Thyroid gland (tissue), 4 donors: ENCODE measurements at regions not wholly inside any gene's neighbourhood (a gene's known extent, or its start where the extent isn't known, plus 50 kb on each side); places are given as distances from the start of the nearest gene placed in this dataset.

Source experiments
- DNase-seq, 2 donors: peaks; one replicate each; pipeline ENCODE4 v3.0.0-alpha.2; 2019
- H3K27ac ChIP-seq, 3 donors: fragments of 200-600 bp; sonication (generic); 1 replicate in 2 of 3; 2 replicates in 1 of 3; pipeline ENCODE4 v1.5.1; 2016 to 2019; ENCODE audit warnings: mild to moderate bottlenecking in 1 of 3, moderate library complexity in 1 of 3
- H3K27me3 ChIP-seq: fragments of 200-600 bp; sonication (generic); one replicate; pipeline ENCODE4 v1.5.1; 2019
- H3K36me3 ChIP-seq, 2 donors: fragments of 200-600 bp; sonication (generic); one replicate each; pipeline ENCODE4 v1.5.1; 2016 to 2019
- H3K4me1 ChIP-seq, 2 donors: fragments of 200-600 bp; sonication (generic); one replicate each; pipeline ENCODE4 v1.5.1; 2017 to 2019
- H3K4me3 ChIP-seq, 3 donors: fragments of 200-600 bp; sonication (generic); replicated peaks in 1 of 3; 1 replicate in 2 of 3; 2 replicates in 1 of 3; pipeline ENCODE4 v1.5.1; 2016; ENCODE audit warnings: mild to moderate bottlenecking in 1 of 3
- H3K9me3 ChIP-seq: fragments of 200-600 bp; sonication (generic); one replicate; pipeline ENCODE4 v1.5.1; 2017
- POLR2A ChIP-seq, 2 donors: fragments of 450-650 bp; IDR thresholded peaks; one replicate each; pipeline ENCODE4 v1.6.1; 2017; ENCODE audit warnings: antibody characterized with exemption in 2 of 2, mild to moderate bottlenecking in 2 of 2, moderate library complexity in 1 of 2
- WGBS, 2 donors: methylation state at CpG; one replicate each; pipeline ENCODE4 v1.1.5; 2017; 5-methylcytosine and 5-hydroxymethylcytosine counted together
- intact Hi-C: fragments of 100-400 bp; cut with DNase I; formaldehyde crosslinking; loops from one replicate; pipeline ENCODE4 v1.15.1; 2023
- TF ChIP-seq, protein P1 (sequence below), 6 experiments: fragments of 200-600 bp in 3 of 6; fragments of 450-650 bp in 3 of 6; sonication (generic) in 3 of 6; IDR thresholded peaks; one replicate each; pipeline ENCODE4 v1.5.1; 2016 to 2019; ENCODE audit warnings: antibody characterized with exemption in 6 of 6, mild to moderate bottlenecking in 2 of 6, inconsistent platforms in 1 of 6, moderate library complexity in 1 of 6

DNA sequence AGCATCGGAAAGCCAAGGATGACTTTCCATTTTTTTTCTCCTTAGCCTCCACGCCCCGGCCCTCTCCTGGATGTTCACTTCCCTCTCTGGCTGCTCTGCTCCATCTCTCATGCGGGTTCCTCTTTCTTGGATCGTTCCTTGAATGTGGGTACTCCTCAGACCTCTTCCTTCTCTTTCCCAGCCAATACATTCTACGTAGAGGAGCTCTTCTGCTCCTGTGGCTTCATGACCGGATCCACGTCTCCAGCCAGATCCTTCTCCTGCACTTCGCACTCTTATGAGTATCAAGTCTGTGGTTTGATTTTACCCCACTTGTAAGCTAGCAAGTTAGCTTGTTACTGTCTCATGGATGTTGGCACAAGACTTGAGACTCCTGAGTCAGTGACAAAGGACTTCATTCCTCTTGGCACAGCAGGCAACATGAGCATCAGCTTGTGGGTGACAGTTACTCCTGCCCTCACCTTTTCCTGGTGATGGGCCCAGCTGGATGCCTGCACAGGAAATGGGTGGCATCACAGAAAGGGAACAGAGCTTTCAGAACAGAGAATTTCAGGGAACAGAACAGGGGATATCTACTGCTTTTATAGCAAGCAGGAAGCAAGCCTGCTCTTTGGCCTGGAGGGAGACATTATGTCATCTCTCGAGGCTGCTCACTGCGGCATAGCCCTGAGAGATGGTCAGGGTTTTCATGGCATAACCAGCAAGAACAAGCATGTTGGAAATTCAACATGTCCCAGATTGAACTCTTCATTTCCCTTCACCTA lies 100.1 kb upstream of the KIF26B start:
- TF ChIP-seq, protein P1, sequence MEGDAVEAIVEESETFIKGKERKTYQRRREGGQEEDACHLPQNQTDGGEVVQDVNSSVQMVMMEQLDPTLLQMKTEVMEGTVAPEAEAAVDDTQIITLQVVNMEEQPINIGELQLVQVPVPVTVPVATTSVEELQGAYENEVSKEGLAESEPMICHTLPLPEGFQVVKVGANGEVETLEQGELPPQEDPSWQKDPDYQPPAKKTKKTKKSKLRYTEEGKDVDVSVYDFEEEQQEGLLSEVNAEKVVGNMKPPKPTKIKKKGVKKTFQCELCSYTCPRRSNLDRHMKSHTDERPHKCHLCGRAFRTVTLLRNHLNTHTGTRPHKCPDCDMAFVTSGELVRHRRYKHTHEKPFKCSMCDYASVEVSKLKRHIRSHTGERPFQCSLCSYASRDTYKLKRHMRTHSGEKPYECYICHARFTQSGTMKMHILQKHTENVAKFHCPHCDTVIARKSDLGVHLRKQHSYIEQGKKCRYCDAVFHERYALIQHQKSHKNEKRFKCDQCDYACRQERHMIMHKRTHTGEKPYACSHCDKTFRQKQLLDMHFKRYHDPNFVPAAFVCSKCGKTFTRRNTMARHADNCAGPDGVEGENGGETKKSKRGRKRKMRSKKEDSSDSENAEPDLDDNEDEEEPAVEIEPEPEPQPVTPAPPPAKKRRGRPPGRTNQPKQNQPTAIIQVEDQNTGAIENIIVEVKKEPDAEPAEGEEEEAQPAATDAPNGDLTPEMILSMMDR (IDR thresholded peaks at IDR 0.05): no peak
- TF ChIP-seq POLR2A (IDR thresholded peaks at IDR 0.05): no peak
- intact Hi-C loops: no loop called here
- DNase-seq: no peak
- Histone ChIP-seq H3K27me3 (no peaks in the 10 kb centered on the region), H3K27ac (no peak overlapping the region), H3K9me3 (no peaks in the 10 kb centered on the region), H3K4me1 (no peaks in the 10 kb centered on the region), H3K36me3 (no peaks in the 10 kb centered on the region), H3K4me3 (no peak overlapping the region)
- WGBS, 2 donors: 94 to 95% methylated on average over 11 of the region's 11 CpGs

DNA sequence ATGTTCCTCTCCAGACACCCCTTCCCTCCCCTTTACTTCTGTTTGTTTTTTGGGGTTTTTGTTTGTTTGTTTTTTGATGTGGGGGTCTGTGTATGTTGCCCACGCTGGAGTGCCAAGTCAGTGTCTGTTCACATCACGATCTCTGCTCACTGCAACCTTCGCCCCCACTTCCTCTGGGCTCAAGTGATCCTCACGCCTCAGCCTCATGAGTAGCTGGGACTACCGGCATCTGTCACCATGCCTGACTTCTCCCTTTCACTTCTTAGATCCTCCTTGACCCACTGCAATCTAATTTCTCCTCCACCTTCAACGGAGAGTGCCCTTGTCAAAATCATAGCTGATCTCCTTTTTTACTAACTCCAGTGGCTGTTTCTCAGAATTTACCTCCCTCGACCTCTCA lies 100.7 kb upstream of the KIF26B start:
- WGBS, 2 donors: 85% methylated on average over 7 of the region's 7 CpGs
- H3K36me3 ChIP-seq: no peaks in the 10 kb centered on the region
- TF ChIP-seq, protein P1 (IDR thresholded peaks at IDR 0.05): no peak
- no peak for TF ChIP-seq POLR2A (IDR thresholded peaks at IDR 0.05)
- no peak overlapping the region for H3K27ac ChIP-seq
- no peak overlapping the region for H3K4me3 ChIP-seq
- no peaks in the 10 kb centered on the region for H3K9me3 ChIP-seq
- DNase-seq: no peak
- intact Hi-C loops: no loop called here
- H3K27me3 ChIP-seq: no peaks in the 10 kb centered on the region
- no peaks in the 10 kb centered on the region for H3K4me1 ChIP-seq

DNA sequence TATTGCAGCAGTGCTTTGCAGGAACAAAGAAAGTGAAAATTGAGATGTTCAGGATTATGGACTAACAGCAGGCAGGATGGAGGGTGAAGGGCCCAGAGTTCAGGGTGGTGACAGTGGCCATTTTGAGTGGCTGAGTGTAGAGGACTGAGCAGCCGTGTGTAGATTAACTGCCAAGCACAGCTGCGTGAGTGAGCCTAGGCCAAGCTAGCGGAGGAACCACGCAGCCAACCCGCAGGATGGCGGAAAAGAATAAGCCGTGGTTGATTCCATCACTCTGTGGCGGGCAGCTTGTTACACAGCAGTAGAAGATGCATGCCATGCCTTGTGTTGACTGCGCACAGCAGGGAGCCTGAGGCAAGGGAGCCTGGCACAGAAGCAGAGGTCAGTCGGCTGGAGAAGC lies 102.5 kb upstream of the KIF26B start:
- DNase-seq: no peak
- TF ChIP-seq, protein P1 (IDR thresholded peaks at IDR 0.05): no peak
- no peak for TF ChIP-seq POLR2A (IDR thresholded peaks at IDR 0.05)
- Histone ChIP-seq H3K4me3 (no peak overlapping the region), H3K4me1 (no peaks in the 10 kb centered on the region), H3K36me3 (no peaks in the 10 kb centered on the region), H3K9me3 (no peaks in the 10 kb centered on the region), H3K27me3 (no peaks in the 10 kb centered on the region), H3K27ac (no peak overlapping the region)
- 94 to 95% methylated on average over 10 of the region's 10 CpGs for WGBS, 2 donors
- intact Hi-C loops: no loop called here

DNA sequence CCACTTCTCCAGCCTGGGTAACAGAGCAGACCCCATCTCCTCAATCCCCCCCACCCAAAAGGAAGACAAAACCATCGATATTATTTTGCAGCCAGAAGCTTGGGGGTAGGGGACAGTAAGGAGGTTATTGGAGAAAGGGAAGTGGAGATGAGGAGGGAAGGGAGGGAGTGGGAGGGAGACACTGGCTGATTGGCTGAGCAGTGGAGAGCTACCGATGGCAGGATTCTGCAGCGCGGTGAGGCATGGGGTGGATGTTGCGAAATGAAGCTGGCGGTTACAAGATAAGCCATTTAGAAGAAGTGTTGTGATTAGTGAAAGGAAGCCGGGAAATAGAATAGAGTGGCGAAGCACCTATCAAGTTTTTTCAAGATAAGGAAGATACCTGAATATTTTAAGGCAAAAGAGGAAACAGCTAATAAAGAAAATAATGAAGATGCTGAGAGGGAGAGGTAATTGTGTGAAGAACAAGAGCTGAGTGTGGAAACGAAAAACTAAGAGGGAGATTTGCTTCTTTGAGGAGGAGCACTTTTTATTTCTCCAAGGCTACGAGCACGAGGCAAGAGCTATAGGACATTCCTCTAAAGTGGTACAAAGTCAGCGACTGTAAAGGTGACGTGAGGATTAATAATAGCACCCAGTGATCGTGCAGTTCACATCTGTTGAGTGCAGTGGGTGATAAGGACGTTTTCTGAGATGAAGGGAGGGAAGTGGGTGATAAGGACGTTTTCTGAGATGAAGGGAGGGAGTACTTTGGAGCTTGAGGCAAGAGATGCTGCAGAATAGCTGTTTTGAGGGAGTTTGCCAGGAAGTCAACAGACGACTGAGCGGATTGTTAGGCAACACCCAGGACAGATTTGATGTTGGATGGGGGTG lies 103.2 kb upstream of the KIF26B start:
- no peaks in the 10 kb centered on the region for H3K27me3 ChIP-seq
- no peaks in the 10 kb centered on the region for H3K9me3 ChIP-seq
- intact Hi-C loops: no loop called here
- peak; percentile 69 to 79 for DNase-seq
- H3K4me1 ChIP-seq: no peaks in the 10 kb centered on the region
- no peak overlapping the region for H3K4me3 ChIP-seq
- H3K27ac ChIP-seq: no peak overlapping the region
- TF ChIP-seq, protein P1 (IDR thresholded peaks at IDR 0.05): no peak
- TF ChIP-seq POLR2A (IDR thresholded peaks at IDR 0.05): no peak
- no peaks in the 10 kb centered on the region for H3K36me3 ChIP-seq
- 36 to 39% methylated on average over 18 of the region's 18 CpGs for WGBS, 2 donors

DNA sequence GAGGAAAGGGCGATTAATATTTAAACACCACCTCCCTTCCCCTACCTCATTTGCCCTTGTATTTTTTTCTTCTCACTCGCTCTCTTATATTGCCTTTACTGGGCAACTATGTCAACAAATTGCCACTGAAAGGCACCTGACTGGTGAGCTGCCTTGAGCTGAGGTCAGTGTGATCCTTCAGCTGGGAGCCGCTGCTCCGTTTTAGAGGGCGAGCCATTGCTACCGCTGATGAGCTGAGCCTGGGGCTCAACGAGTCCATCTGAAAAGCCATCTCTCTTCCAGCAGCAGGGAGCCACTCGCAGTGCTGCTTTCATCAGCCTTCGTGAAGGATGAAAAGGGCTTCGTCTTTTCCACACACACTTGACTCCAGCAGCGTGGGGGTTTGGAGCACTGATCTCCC lies 108.0 kb upstream of the KIF26B start:
- TF ChIP-seq, protein P1 (IDR thresholded peaks at IDR 0.05): no peak
- peak in 1 of 2 donors; percentile 44 for TF ChIP-seq POLR2A (IDR thresholded peaks at IDR 0.05)
- peaks cover 0 to 8% of the 10 kb centered on the region in 2 donors for H3K4me1 ChIP-seq
- intact Hi-C loops: loop anchor here (10.0 kb wide), 2 partner anchors 212 to 252 kb away; partner anchors contain the start of gene COX20
- DNase-seq: peak; percentile 47 to 56
- no peaks in the 10 kb centered on the region for H3K9me3 ChIP-seq
- H3K4me3 ChIP-seq: no peak overlapping the region
- H3K27ac ChIP-seq: peak overlapping the region in 1 of 3 donors; percentile 5
- no peaks in the 10 kb centered on the region for H3K36me3 ChIP-seq
- 44 to 68% methylated on average over 11 of the region's 11 CpGs for WGBS, 2 donors
- H3K27me3 ChIP-seq: no peaks in the 10 kb centered on the region
